PC-9 (cell line): ENCODE measurements at regions not wholly inside any gene's neighbourhood (a gene's known extent, or its start where the extent isn't known, plus 50 kb on each side); places are given as distances from the start of the nearest gene placed in this dataset.

Source experiments
- EZH2 ChIP-seq: fragments of 200-600 bp; sonication (generic); IDR thresholded peaks from 2 replicates; pipeline ENCODE4 v1.8.0; 2017; ENCODE audit warnings: antibody characterized with exemption, low read depth
- TF ChIP-seq, protein P1 (sequence below): fragments of 200-600 bp; sonication (generic); conservative IDR thresholded peaks from 2 replicates; pipeline ENCODE4 v1.6.1; 2017; ENCODE audit warnings: mixed run types, antibody characterized with exemption, mild to moderate bottlenecking, moderate library complexity

DNA sequence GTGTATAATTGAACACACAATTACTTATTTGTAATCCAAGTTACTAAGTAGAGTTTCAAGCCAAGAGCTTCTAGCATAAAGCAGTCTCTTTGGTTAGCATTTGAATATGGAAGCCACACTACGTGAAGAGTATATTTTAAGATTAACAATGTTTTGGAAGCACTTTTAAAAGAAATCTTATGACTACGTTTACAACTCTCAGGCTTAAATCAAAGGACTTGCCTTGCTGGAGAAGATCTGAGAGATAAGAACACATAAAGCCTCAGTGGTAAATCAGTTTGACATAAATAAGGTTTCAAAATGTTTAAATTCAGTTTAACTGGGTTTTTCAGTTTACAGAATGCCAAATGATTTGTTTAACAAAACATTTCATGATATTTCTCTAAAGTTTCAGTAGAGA, 161.9 kb upstream of the PDE3A start:
- no peak for TF ChIP-seq EZH2
- TF ChIP-seq, protein P1, sequence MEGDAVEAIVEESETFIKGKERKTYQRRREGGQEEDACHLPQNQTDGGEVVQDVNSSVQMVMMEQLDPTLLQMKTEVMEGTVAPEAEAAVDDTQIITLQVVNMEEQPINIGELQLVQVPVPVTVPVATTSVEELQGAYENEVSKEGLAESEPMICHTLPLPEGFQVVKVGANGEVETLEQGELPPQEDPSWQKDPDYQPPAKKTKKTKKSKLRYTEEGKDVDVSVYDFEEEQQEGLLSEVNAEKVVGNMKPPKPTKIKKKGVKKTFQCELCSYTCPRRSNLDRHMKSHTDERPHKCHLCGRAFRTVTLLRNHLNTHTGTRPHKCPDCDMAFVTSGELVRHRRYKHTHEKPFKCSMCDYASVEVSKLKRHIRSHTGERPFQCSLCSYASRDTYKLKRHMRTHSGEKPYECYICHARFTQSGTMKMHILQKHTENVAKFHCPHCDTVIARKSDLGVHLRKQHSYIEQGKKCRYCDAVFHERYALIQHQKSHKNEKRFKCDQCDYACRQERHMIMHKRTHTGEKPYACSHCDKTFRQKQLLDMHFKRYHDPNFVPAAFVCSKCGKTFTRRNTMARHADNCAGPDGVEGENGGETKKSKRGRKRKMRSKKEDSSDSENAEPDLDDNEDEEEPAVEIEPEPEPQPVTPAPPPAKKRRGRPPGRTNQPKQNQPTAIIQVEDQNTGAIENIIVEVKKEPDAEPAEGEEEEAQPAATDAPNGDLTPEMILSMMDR = no peak
